GM18505 (cell line): ENCODE measurements at regions not wholly inside any gene's neighbourhood (a gene's known extent, or its start where the extent isn't known, plus 50 kb on each side); places are given as distances from the start of the nearest gene placed in this dataset.
A peak's percentile ranks its signal among the peaks of the same experiment; 100 is the strongest.

Source experiments
- ATAC-seq: cut with Tn5 transposase; IDR thresholded peaks from one replicate; pipeline ENCODE4 v1.9.1; 2021; ENCODE audit not compliant: unreplicated experiment
- POLR2A ChIP-seq: IDR thresholded peaks from 4 replicates; pipeline ENCODE4 v1.6.1; 2011; ENCODE audit warnings: borderline replicate concordance; ENCODE audit not compliant: insufficient read depth, insufficient read length; ENCODE audit errors: extremely low read depth

- no peak for TF ChIP-seq POLR2A
- ATAC-seq = no peak
Measured at GRCh38 chr18:56199580-56200330, 438.6 kb downstream of the TXNL1 start.

- TF ChIP-seq POLR2A = no peak
- ATAC-seq = peak; percentile 65
Measured at GRCh38 chr18:56197241-56197859, 441.0 kb downstream of the TXNL1 start.

- no peak for ATAC-seq
- no peak for TF ChIP-seq POLR2A
Measured at GRCh38 chr18:56196495-56197225, 441.7 kb downstream of the TXNL1 start.

GRCh38 chr18:56191334-56191733 is 447.1 kb downstream of the TXNL1 start:
- TF ChIP-seq POLR2A = no peak
- ATAC-seq = no peak

GRCh38 chr18:56189615-56190014 is 448.8 kb downstream of the TXNL1 start:
- no peak for TF ChIP-seq POLR2A
- ATAC-seq = no peak

GRCh38 chr18:56188529-56189275 is 449.7 kb downstream of the TXNL1 start:
- no peak for TF ChIP-seq POLR2A
- ATAC-seq = no peak

- ATAC-seq = no peak
- TF ChIP-seq POLR2A = no peak
Measured at GRCh38 chr18:56186319-56186718, 452.1 kb downstream of the TXNL1 start.

- ATAC-seq = no peak
- no peak for TF ChIP-seq POLR2A
Measured at GRCh38 chr18:56185126-56185525, 453.3 kb downstream of the TXNL1 start.

GRCh38 chr18:56176751-56177150 is 461.6 kb downstream of the TXNL1 start:
- no peak for ATAC-seq
- no peak for TF ChIP-seq POLR2A

GRCh38 chr18:56175330-56176001 is 462.9 kb downstream of the TXNL1 start:
- no peak for ATAC-seq
- TF ChIP-seq POLR2A = no peak

- no peak for ATAC-seq
- TF ChIP-seq POLR2A = no peak
Measured at GRCh38 chr18:56173542-56174220, 464.7 kb downstream of the TXNL1 start.

GRCh38 chr18:56172527-56172926 is 465.9 kb downstream of the TXNL1 start:
- no peak for ATAC-seq
- TF ChIP-seq POLR2A = no peak
